ENCODE measurements at regions not wholly inside any gene's neighbourhood (a gene's known extent, or its start where the extent isn't known, plus 50 kb on each side); places are given as distances from the start of the nearest gene placed in this dataset.

GRCh38 chr20:7610681-7611080 lies 329.6 kb downstream of the HAO1 start:
- dilution Hi-C loops (cut with HindIII; ENCODE audit: low sequenced_read_pairs, unreplicated experiment) = no loop called here
- CTCF ChIA-PET = no interaction called here

More at GRCh38 chr20:7610681-7611080, 329.6 kb downstream of the HAO1 start:
- H3K79me1 ChIP-seq (ENCODE audit: low read depth in 1 of 2, low read length in 2 of 2) = no peaks in the 10 kb centered on the region
- H3K4me1 ChIP-seq (ENCODE audit: control insufficient read depth, insufficient read depth, low read length) = no peaks in the 10 kb centered on the region
- H4K5ac ChIP-seq (ENCODE audit: low read depth, low read length) = no peak overlapping the region
- H2AK5ac ChIP-seq (ENCODE audit: low read depth, low read length) = no peak overlapping the region
- in situ Hi-C loops (cut with MboI; ENCODE audit: low sequenced_read_pairs) (no loop called here), intact Hi-C loops (cut with micrococcal nuclease) (no loop called here)
- no peak overlapping the region for H2BK20ac ChIP-seq (ENCODE audit: low read depth, low read length)
- H2BK120ac ChIP-seq (ENCODE audit: low read depth, low read length) = no peak overlapping the region
- no peaks in the 10 kb centered on the region for H3K9me3 ChIP-seq (ENCODE audit: control insufficient read depth, insufficient read depth, low read length)
- no peak overlapping the region for H3K9ac ChIP-seq (ENCODE audit: low read depth, low read length)
- H3K23ac ChIP-seq (ENCODE audit: low read depth, low read length) = no peak overlapping the region
- no peak overlapping the region for H3K56ac ChIP-seq (ENCODE audit: extremely low read depth, insufficient read depth, low read length)
- H4K20me1 ChIP-seq (ENCODE audit: insufficient read depth, low read length) = no peaks in the 10 kb centered on the region
- H2BK15ac ChIP-seq (ENCODE audit: low read depth, low read length) = no peak overlapping the region
- H2AK9ac ChIP-seq (replicated peaks; ENCODE audit: low read depth, low read length, poor library complexity) = no peak overlapping the region
- ATAC-seq (ENCODE audit: low read depth) = no peak
- no peak overlapping the region for H4K8ac ChIP-seq (ENCODE audit: low read depth in 2 of 2, low read length in 2 of 2)
- no peaks in the 10 kb centered on the region for H3K36me3 ChIP-seq (ENCODE audit: control insufficient read depth, insufficient read depth, low read length)
- H2AFZ ChIP-seq (replicated peaks; ENCODE audit: low read length, poor library complexity) = no peak overlapping the region
- H3K9me1 ChIP-seq (ENCODE audit: insufficient read depth, low read length) = no peaks in the 10 kb centered on the region
- H3K4ac ChIP-seq (ENCODE audit: low read depth, low read length) = no peak overlapping the region
- H3K14ac ChIP-seq (replicated peaks; ENCODE audit: low read depth, low read length) = no peak overlapping the region
- POLR2A ChIA-PET (ENCODE audit: unreplicated experiment) = no interaction called here
- TF ChIP-seq RFX5 (IDR thresholded peaks at IDR 0.05; ENCODE audit: low read depth, low read length) = no peak
- no peak for TF ChIP-seq USF2 (IDR thresholded peaks at IDR 0.05; ENCODE audit: low read depth, low read length)
- TF ChIP-seq MAZ (IDR thresholded peaks at IDR 0.05; ENCODE audit: borderline replicate concordance, low read depth, low read length) = no peak
- TF ChIP-seq CEBPB (IDR thresholded peaks at IDR 0.05; ENCODE audit: low read depth, low read length) = no peak
- TF ChIP-seq POLR2A (IDR thresholded peaks at IDR 0.05; ENCODE audit: low read depth, low read length) = no peak
- TF ChIP-seq CHD1 (IDR thresholded peaks at IDR 0.05; ENCODE audit: low read depth, low read length) = no peak
- TF ChIP-seq BHLHE40 (IDR thresholded peaks at IDR 0.05; ENCODE audit: low read depth, low read length) = no peak
- TF ChIP-seq RAD21 (IDR thresholded peaks at IDR 0.05; ENCODE audit: low read length) = no peak
- TF ChIP-seq FOS (IDR thresholded peaks at IDR 0.05; ENCODE audit: low read depth, low read length) = no peak
- TF ChIP-seq ELK1 (IDR thresholded peaks at IDR 0.05; ENCODE audit: borderline replicate concordance, low read depth, low read length) = no peak
- no peak for TF ChIP-seq MXI1 (IDR thresholded peaks at IDR 0.05; ENCODE audit: borderline replicate concordance, low read depth, low read length)
- TF ChIP-seq MAFK (IDR thresholded peaks at IDR 0.05; ENCODE audit: low read depth, low read length) = no peak
- TF ChIP-seq RCOR1 (IDR thresholded peaks at IDR 0.05; ENCODE audit: insufficient replicate concordance, low read length) = no peak
- no peak for TF ChIP-seq SMC3 (IDR thresholded peaks at IDR 0.05; ENCODE audit: low read depth, low read length)
- no peak for TF ChIP-seq CTCF (conservative IDR thresholded peaks at IDR 0.05; ENCODE audit: low read depth, low read length)
- TF ChIP-seq NFE2L2 (IDR thresholded peaks at IDR 0.05; ENCODE audit: low read depth, low read length) = no peak
- no CpG with 5 or more reads among the region's 4 CpGs for WGBS, 2 experiments (ENCODE audit: extremely low coverage in 2 of 2, insufficient read length in 1 of 2)
- H3K4me2 ChIP-seq (ENCODE audit: low read depth, low read length) = no peak overlapping the region
- H3K4me3 ChIP-seq (ENCODE audit: insufficient read depth, low read depth, low read length) = no peak overlapping the region
- H3K27ac ChIP-seq (ENCODE audit: insufficient read depth, low read length) = no peak overlapping the region
- no peak for DNase-seq
- no TSS peak for BruUV-seq (replicated peaks)
- H3K18ac ChIP-seq (ENCODE audit: low read depth, low read length) = no peak overlapping the region
- H3K27me3 ChIP-seq (ENCODE audit: control insufficient read depth, insufficient read depth, low read length) = no peaks in the 10 kb centered on the region
- no peak overlapping the region for H4K91ac ChIP-seq (ENCODE audit: insufficient read depth, low read depth, low read length)
- no peak overlapping the region for H2BK5ac ChIP-seq (ENCODE audit: low read depth, low read length, poor library complexity, severe bottlenecking)
